SK-N-SH treated with all-trans-retinoic acid at 6 μM for 48 hours (cell line): ENCODE measurements at regions not wholly inside any gene's neighbourhood (a gene's known extent, or its start where the extent isn't known, plus 50 kb on each side); places are given as distances from the start of the nearest gene placed in this dataset.

ENCODE experiments used
- ARNTL ChIP-seq: fragments of 450-650 bp; formaldehyde crosslinking; IDR thresholded peaks from 2 replicates; pipeline ENCODE4 v1.5.0; 2020; ENCODE audit warnings: low read depth, mild to moderate bottlenecking, moderate library complexity, borderline replicate concordance
- CREB5 ChIP-seq: fragments of 250-450 bp; sonication (Bioruptor Pico); IDR thresholded peaks from 2 replicates; pipeline ENCODE4 v1.5.1; 2020; ENCODE audit warnings: low read depth, mild to moderate bottlenecking, moderate library complexity
- CSDC2 ChIP-seq: fragments of 250-450 bp; sonication (Bioruptor Pico); IDR thresholded peaks from 2 replicates; pipeline ENCODE4 v1.5.0; 2020; ENCODE audit warnings: mild to moderate bottlenecking, moderate library complexity
- CSRNP3 ChIP-seq: fragments of 250-450 bp; sonication (Bioruptor Pico); IDR thresholded peaks from 2 replicates; pipeline ENCODE4 v1.5.1; 2021; ENCODE audit warnings: mild to moderate bottlenecking, moderate library complexity
- OSR1 ChIP-seq: fragments of 250-450 bp; sonication (Bioruptor Pico); IDR thresholded peaks from 2 replicates; pipeline ENCODE4 v1.8.0; 2022; ENCODE audit warnings: moderate library complexity, mild to moderate bottlenecking, inconsistent platforms
- RARB ChIP-seq: fragments of 250-450 bp; sonication (Bioruptor Pico); IDR thresholded peaks from 2 replicates; pipeline ENCODE4 v1.8.0; 2021; ENCODE audit warnings: mild to moderate bottlenecking, moderate library complexity
- TCF4 ChIP-seq: fragments of 250-450 bp; sonication (Bioruptor Pico); IDR thresholded peaks from 2 replicates; pipeline ENCODE4 v1.8.0; 2021; ENCODE audit warnings: mild to moderate bottlenecking, moderate library complexity, borderline replicate concordance
- ZC3H10 ChIP-seq: fragments of 250-450 bp; sonication (Bioruptor Pico); IDR thresholded peaks from 2 replicates; pipeline ENCODE4 v1.5.1; 2021; ENCODE audit warnings: mild to moderate bottlenecking, moderate library complexity

- TF ChIP-seq CREB5 (CRISPR knock-in tag) = no peak
- no peak for TF ChIP-seq TCF4
- TF ChIP-seq ZC3H10 (CRISPR knock-in tag) = no peak
- no peak for TF ChIP-seq RARB
- TF ChIP-seq ARNTL = no peak
- TF ChIP-seq CSDC2 (CRISPR knock-in tag) = no peak
- no peak for TF ChIP-seq OSR1 (CRISPR knock-in tag)
- TF ChIP-seq CSRNP3 (CRISPR knock-in tag) = no peak
Measured at GRCh38 chr9:25177858-25178257, 500.4 kb downstream of the TUSC1 start.
